ENCODE measurements at regions not wholly inside any gene's neighbourhood (a gene's known extent, or its start where the extent isn't known, plus 50 kb on each side); places are given as distances from the start of the nearest gene placed in this dataset.

- Histone ChIP-seq H3K36me3 (ENCODE audit: control insufficient read depth, insufficient read depth, low read length) (no peaks in the 10 kb centered on the region), H3K9me3 (ENCODE audit: control insufficient read depth, insufficient read depth, low read length) (no peaks in the 10 kb centered on the region), H3K4me1 (ENCODE audit: control insufficient read depth, insufficient read depth, low read length) (no peaks in the 10 kb centered on the region), H3K27ac (ENCODE audit: low read length) (no peak overlapping the region), H3K4me3 (ENCODE audit: low read length) (no peak overlapping the region), H3K27me3 (ENCODE audit: control insufficient read depth, insufficient read depth, low read length) (no peaks in the 10 kb centered on the region)
- no peak for TF ChIP-seq CTCF (IDR thresholded peaks at IDR 0.05)
- H3K27me3 Mint-ChIP-seq (ENCODE audit: low read depth in 2 of 2), result no peaks in the 10 kb centered on the region
- ATAC-seq (no peak), DNase-seq (no peak)
- H3K4me3 Mint-ChIP-seq, result no peak overlapping the region
- H3K4me1 Mint-ChIP-seq, result no peaks in the 10 kb centered on the region
- H3K36me3 Mint-ChIP-seq, result no peaks in the 10 kb centered on the region
- H3K9me3 Mint-ChIP-seq, result peaks cover 2 to 3% of the 10 kb centered on the region in 2 donors
- intact Hi-C loops (cut with micrococcal nuclease), result no loop called here
- no peak overlapping the region for H3K27ac Mint-ChIP-seq
- 77% methylated on average over 1 of the region's 1 CpG for WGBS (ENCODE audit: insufficient coverage)
Observed at GRCh38 chr10:112022196-112022595, 161.4 kb downstream of the GPAM start.

- no peak overlapping the region for H3K4me3 ChIP-seq (ENCODE audit: low read length)
- H3K27ac Mint-ChIP-seq, result no peak overlapping the region
- no peak for TF ChIP-seq CTCF (IDR thresholded peaks at IDR 0.05)
Observed at GRCh38 chr10:112024079-112024478, 159.5 kb downstream of the GPAM start.

GRCh38 chr10:112025228-112025627 lies 158.3 kb downstream of the GPAM start:
- Mint-ChIP-seq H3K27ac (no peak overlapping the region), H3K4me1 (no peaks in the 10 kb centered on the region), H3K27me3 (ENCODE audit: low read depth in 2 of 2) (no peaks in the 10 kb centered on the region), H3K4me3 (no peak overlapping the region), H3K36me3 (no peaks in the 10 kb centered on the region), H3K9me3 (peaks cover 2 to 6% of the 10 kb centered on the region in 2 donors)
- Histone ChIP-seq H3K9me3 (ENCODE audit: control insufficient read depth, insufficient read depth, low read length) (no peaks in the 10 kb centered on the region), H3K27me3 (ENCODE audit: control insufficient read depth, insufficient read depth, low read length) (no peaks in the 10 kb centered on the region), H3K4me3 (ENCODE audit: low read length) (no peak overlapping the region), H3K4me1 (ENCODE audit: control insufficient read depth, insufficient read depth, low read length) (no peaks in the 10 kb centered on the region), H3K27ac (ENCODE audit: low read length) (no peak overlapping the region), H3K36me3 (ENCODE audit: control insufficient read depth, insufficient read depth, low read length) (no peaks in the 10 kb centered on the region)
- WGBS (ENCODE audit: insufficient coverage), result 84% methylated on average over 4 of the region's 4 CpGs
- no peak for TF ChIP-seq CTCF (IDR thresholded peaks at IDR 0.05)
- DNase-seq, result no peak
- no peak for ATAC-seq
- intact Hi-C loops (cut with micrococcal nuclease), result no loop called here

More at GRCh38 chr10:112024079-112024478, 159.5 kb downstream of the GPAM start:
- no peaks in the 10 kb centered on the region for H3K4me1 Mint-ChIP-seq
- DNase-seq (no peak), ATAC-seq (no peak)
- H3K36me3 Mint-ChIP-seq, result no peaks in the 10 kb centered on the region
- no peaks in the 10 kb centered on the region for H3K9me3 ChIP-seq (ENCODE audit: control insufficient read depth, insufficient read depth, low read length)
- intact Hi-C loops (cut with micrococcal nuclease), result no loop called here
- H3K27me3 Mint-ChIP-seq (ENCODE audit: low read depth in 2 of 2), result no peaks in the 10 kb centered on the region
- H3K27ac ChIP-seq (ENCODE audit: low read length), result no peak overlapping the region
- H3K36me3 ChIP-seq (ENCODE audit: control insufficient read depth, insufficient read depth, low read length), result no peaks in the 10 kb centered on the region
- no peaks in the 10 kb centered on the region for H3K27me3 ChIP-seq (ENCODE audit: control insufficient read depth, insufficient read depth, low read length)
- H3K4me1 ChIP-seq (ENCODE audit: control insufficient read depth, insufficient read depth, low read length), result no peaks in the 10 kb centered on the region
- peaks cover 2 to 4% of the 10 kb centered on the region in 2 donors for H3K9me3 Mint-ChIP-seq
- H3K4me3 Mint-ChIP-seq, result no peak overlapping the region

GRCh38 chr10:112026438-112026837 lies 157.1 kb downstream of the GPAM start:
- no peak overlapping the region for H3K4me3 Mint-ChIP-seq
- no peaks in the 10 kb centered on the region for H3K9me3 ChIP-seq (ENCODE audit: control insufficient read depth, insufficient read depth, low read length)
- no peaks in the 10 kb centered on the region for H3K27me3 ChIP-seq (ENCODE audit: control insufficient read depth, insufficient read depth, low read length)
- H3K36me3 ChIP-seq (ENCODE audit: control insufficient read depth, insufficient read depth, low read length), result no peaks in the 10 kb centered on the region
- H3K4me3 ChIP-seq (ENCODE audit: low read length), result no peak overlapping the region
- ATAC-seq (no peak), DNase-seq (no peak)
- no peaks in the 10 kb centered on the region for H3K36me3 Mint-ChIP-seq
- no peak overlapping the region for H3K27ac ChIP-seq (ENCODE audit: low read length)
- no peak for TF ChIP-seq CTCF (IDR thresholded peaks at IDR 0.05)
- H3K4me1 ChIP-seq (ENCODE audit: control insufficient read depth, insufficient read depth, low read length), result no peaks in the 10 kb centered on the region
- no peaks in the 10 kb centered on the region for H3K27me3 Mint-ChIP-seq (ENCODE audit: low read depth in 2 of 2)
- no peaks in the 10 kb centered on the region for H3K4me1 Mint-ChIP-seq
- 75% methylated on average over 3 of the region's 4 CpGs for WGBS (ENCODE audit: insufficient coverage)
- no peak overlapping the region for H3K27ac Mint-ChIP-seq
- intact Hi-C loops (cut with micrococcal nuclease), result no loop called here
- peaks cover 2 to 9% of the 10 kb centered on the region in 2 donors for H3K9me3 Mint-ChIP-seq
